MM.1S (cell line): ENCODE measurements at regions not wholly inside any gene's neighbourhood (a gene's known extent, or its start where the extent isn't known, plus 50 kb on each side); places are given as distances from the start of the nearest gene placed in this dataset.

ENCODE experiments used
- DNase-seq: peaks from one replicate; pipeline ENCODE4 v3.0.0-alpha.2; 2015
- H2AFZ ChIP-seq: fragments of 300-600 bp; sonication (generic); 2 replicates; pipeline ENCODE4 v1.6.0; 2016; ENCODE audit warnings: antibody characterized with exemption, low read length
- H3F3A ChIP-seq: fragments of 300-600 bp; sonication (generic); 2 replicates; pipeline ENCODE4 v1.6.1; 2016; ENCODE audit warnings: mild to moderate bottlenecking, antibody characterized with exemption, low read length, moderate library complexity, mixed read lengths; ENCODE audit not compliant: insufficient read depth
- H3K27ac ChIP-seq: fragments of 300-600 bp; sonication (generic); 2 replicates; pipeline ENCODE4 v1.5.1; 2016; ENCODE audit warnings: mild to moderate bottlenecking, low read length
- H3K27me3 ChIP-seq: fragments of 300-600 bp; sonication (generic); replicated peaks from 2 replicates; pipeline ENCODE4 v1.6.0; 2016; ENCODE audit warnings: low read length; ENCODE audit not compliant: insufficient read depth
- H3K36me3 ChIP-seq: fragments of 300-600 bp; sonication (generic); replicated peaks from 2 replicates; pipeline ENCODE4 v1.6.1; 2016; ENCODE audit warnings: mild to moderate bottlenecking, low read length, mixed read lengths; ENCODE audit not compliant: insufficient read depth
- H3K4me1 ChIP-seq: fragments of 300-600 bp; sonication (generic); 2 replicates; pipeline ENCODE4 v1.6.1; 2016; ENCODE audit warnings: low read length, mixed read lengths
- H3K4me2 ChIP-seq: fragments of 300-600 bp; sonication (generic); 2 replicates; pipeline ENCODE4 v1.6.0; 2016; ENCODE audit warnings: low read depth, low read length
- H3K4me3 ChIP-seq: fragments of 300-600 bp; sonication (generic); 2 replicates; pipeline ENCODE4 v1.5.1; 2016; ENCODE audit warnings: low read length, mixed read lengths
- H3K79me2 ChIP-seq: fragments of 300-600 bp; sonication (generic); 2 replicates; pipeline ENCODE4 v1.6.1; 2016; ENCODE audit warnings: mixed run types, low read length, mixed read lengths
- H3K9ac ChIP-seq: fragments of 300-600 bp; sonication (generic); 2 replicates; pipeline ENCODE4 v1.6.1; 2016; ENCODE audit warnings: low read length, mixed read lengths
- H3K9me2 ChIP-seq: fragments of 300-600 bp; sonication (generic); replicated peaks from 2 replicates; pipeline ENCODE4 v1.6.1; 2016; ENCODE audit warnings: mild to moderate bottlenecking, low read length, mixed read lengths; ENCODE audit not compliant: insufficient read depth
- H3K9me3 ChIP-seq: fragments of 300-600 bp; sonication (generic); replicated peaks from 2 replicates; pipeline ENCODE4 v1.6.1; 2016; ENCODE audit warnings: mild to moderate bottlenecking, low read length, mixed read lengths; ENCODE audit not compliant: insufficient read depth
- H4K20me1 ChIP-seq: fragments of 300-600 bp; sonication (generic); 2 replicates; pipeline ENCODE4 v1.6.1; 2016; ENCODE audit warnings: mild to moderate bottlenecking, low read length, moderate library complexity, mixed read lengths; ENCODE audit not compliant: insufficient read depth
- EZH2 ChIP-seq: fragments of 300-600 bp; sonication (generic); optimal IDR thresholded peaks from 2 replicates; pipeline ENCODE3; 2017; ENCODE audit warnings: low read depth, mild to moderate bottlenecking, antibody characterized with exemption, low read length, mixed read lengths
- EZH2phosphoT487 ChIP-seq: fragments of 300-600 bp; sonication (generic); IDR thresholded peaks from 2 replicates; pipeline ENCODE4 v1.6.1; 2018; ENCODE audit warnings: antibody characterized with exemption, low read length
- TF ChIP-seq, protein P1 (sequence below): fragments of 300-600 bp; sonication (generic); IDR thresholded peaks from 2 replicates; pipeline ENCODE4 v1.5.1; 2016; ENCODE audit warnings: antibody characterized with exemption, low read length, mixed read lengths

DNA sequence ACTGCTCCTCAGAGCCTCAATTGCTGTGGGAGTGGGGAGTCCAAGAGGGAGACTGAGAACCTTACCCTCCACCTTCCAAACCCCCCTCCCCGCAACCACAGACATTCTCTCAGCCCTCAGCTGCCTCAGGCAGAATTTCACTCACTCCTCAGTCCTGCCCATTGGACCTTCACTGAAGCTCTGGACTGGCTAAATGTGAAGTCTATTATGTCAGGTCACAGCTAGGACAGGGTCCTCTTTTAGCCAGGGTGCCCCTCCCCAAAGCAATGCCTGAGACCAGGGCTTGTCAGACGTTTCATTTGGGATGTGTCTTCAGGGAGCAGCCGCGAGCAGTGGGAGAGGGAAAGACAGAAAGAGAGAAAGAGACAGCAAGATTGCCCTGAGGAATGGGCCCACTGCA is 199.3 kb upstream of the CCDC68 start:
- Histone ChIP-seq H3K4me3 (no peak overlapping the region), H3F3A (no peaks in the 10 kb centered on the region), H3K9me2 (no peaks in the 10 kb centered on the region), H3K9me3 (no peaks in the 10 kb centered on the region), H2AFZ (no peak overlapping the region), H3K27me3 (no peaks in the 10 kb centered on the region), H3K36me3 (no peaks in the 10 kb centered on the region), H3K4me2 (no peak overlapping the region), H4K20me1 (no peaks in the 10 kb centered on the region), H3K79me2 (no peaks in the 10 kb centered on the region), H3K4me1 (no peaks in the 10 kb centered on the region), H3K27ac (no peak overlapping the region), H3K9ac (no peak overlapping the region)
- TF ChIP-seq, protein P1, sequence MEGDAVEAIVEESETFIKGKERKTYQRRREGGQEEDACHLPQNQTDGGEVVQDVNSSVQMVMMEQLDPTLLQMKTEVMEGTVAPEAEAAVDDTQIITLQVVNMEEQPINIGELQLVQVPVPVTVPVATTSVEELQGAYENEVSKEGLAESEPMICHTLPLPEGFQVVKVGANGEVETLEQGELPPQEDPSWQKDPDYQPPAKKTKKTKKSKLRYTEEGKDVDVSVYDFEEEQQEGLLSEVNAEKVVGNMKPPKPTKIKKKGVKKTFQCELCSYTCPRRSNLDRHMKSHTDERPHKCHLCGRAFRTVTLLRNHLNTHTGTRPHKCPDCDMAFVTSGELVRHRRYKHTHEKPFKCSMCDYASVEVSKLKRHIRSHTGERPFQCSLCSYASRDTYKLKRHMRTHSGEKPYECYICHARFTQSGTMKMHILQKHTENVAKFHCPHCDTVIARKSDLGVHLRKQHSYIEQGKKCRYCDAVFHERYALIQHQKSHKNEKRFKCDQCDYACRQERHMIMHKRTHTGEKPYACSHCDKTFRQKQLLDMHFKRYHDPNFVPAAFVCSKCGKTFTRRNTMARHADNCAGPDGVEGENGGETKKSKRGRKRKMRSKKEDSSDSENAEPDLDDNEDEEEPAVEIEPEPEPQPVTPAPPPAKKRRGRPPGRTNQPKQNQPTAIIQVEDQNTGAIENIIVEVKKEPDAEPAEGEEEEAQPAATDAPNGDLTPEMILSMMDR, result no peak
- TF ChIP-seq EZH2 (no peak), EZH2phosphoT487 (no peak)
- DNase-seq, result no peak

DNA sequence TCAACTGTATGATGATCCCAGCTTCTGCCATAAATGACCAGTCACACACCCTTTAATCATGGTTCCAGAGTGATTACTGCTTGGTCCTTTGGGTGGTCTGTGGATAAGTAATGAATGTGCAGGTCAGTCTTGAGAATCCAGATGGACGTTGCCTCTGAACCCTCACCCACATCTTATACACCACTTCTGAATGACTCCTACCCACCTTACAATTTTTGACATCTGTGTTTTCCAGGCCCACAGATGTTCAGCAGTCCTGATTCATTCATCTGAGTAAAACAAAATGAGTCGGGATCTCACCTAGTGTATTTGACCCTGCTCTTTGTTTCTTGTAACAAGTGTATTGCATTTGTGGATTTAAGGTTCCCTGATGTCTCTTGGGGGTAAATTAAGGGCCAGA is 194.1 kb upstream of the CCDC68 start:
- no peak overlapping the region for H3K4me2 ChIP-seq
- no peak overlapping the region for H3K27ac ChIP-seq
- no peak overlapping the region for H3K9ac ChIP-seq
- no peak for TF ChIP-seq EZH2phosphoT487
- TF ChIP-seq EZH2, result no peak
- TF ChIP-seq, protein P1, result no peak
- no peaks in the 10 kb centered on the region for H3K9me2 ChIP-seq
- no peak overlapping the region for H3K4me3 ChIP-seq
- no peaks in the 10 kb centered on the region for H4K20me1 ChIP-seq
- H3K4me1 ChIP-seq, result no peaks in the 10 kb centered on the region
- H3K79me2 ChIP-seq, result no peaks in the 10 kb centered on the region
- no peaks in the 10 kb centered on the region for H3F3A ChIP-seq
- H3K9me3 ChIP-seq, result no peaks in the 10 kb centered on the region
- DNase-seq, result no peak
- no peaks in the 10 kb centered on the region for H3K36me3 ChIP-seq
- H2AFZ ChIP-seq, result no peak overlapping the region
- H3K27me3 ChIP-seq, result no peaks in the 10 kb centered on the region

DNA sequence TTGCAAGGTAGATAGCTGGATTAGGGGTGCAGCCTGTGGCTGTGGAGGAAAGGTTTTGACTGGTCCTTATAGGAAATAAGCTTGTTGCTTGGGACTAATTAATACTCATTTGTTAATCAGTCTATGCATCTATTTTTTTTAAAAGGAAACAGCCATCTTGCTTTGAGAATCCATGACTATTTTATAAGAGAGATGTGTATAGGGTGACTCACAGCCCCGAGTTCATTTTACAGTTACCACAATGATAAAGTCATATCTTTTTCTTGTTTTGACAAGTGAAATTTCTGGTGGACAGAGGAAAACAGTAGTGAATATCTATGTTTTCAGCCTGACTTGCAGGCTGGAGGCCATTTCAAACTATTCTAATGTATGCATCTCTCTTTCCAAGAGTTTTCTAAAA is 193.5 kb upstream of the CCDC68 start:
- Histone ChIP-seq H3K36me3 (no peaks in the 10 kb centered on the region), H3F3A (no peaks in the 10 kb centered on the region), H3K27me3 (no peaks in the 10 kb centered on the region), H3K9me2 (no peaks in the 10 kb centered on the region), H4K20me1 (no peaks in the 10 kb centered on the region), H3K27ac (no peak overlapping the region), H2AFZ (no peak overlapping the region), H3K9ac (no peak overlapping the region), H3K4me2 (no peak overlapping the region), H3K4me3 (no peak overlapping the region), H3K9me3 (no peaks in the 10 kb centered on the region), H3K79me2 (no peaks in the 10 kb centered on the region), H3K4me1 (no peaks in the 10 kb centered on the region)
- DNase-seq, result no peak
- TF ChIP-seq EZH2phosphoT487 (no peak), EZH2 (no peak)
- TF ChIP-seq, protein P1, result no peak
